Cardiac muscle cell (in vitro differentiated cells and primary cell): ENCODE measurements at regions not wholly inside any gene's neighbourhood (a gene's known extent, or its start where the extent isn't known, plus 50 kb on each side); places are given as distances from the start of the nearest gene placed in this dataset.

ENCODE experiments used
- DNase-seq, 2 donors: peaks; one replicate each; pipeline versions ENCODE4 v3.0.0 to v3.0.0-alpha.2; 2010 to 2017; ENCODE audit warnings: low read depth in 1 of 2, low spot score in 1 of 2
- H3K27ac ChIP-seq: fragments of 200-600 bp; sonication (generic); 2 replicates; pipeline ENCODE4 v1.5.1; 2016
- H3K27me3 ChIP-seq: fragments of 200-600 bp; sonication (generic); 2 replicates; pipeline ENCODE4 v1.6.0; 2016; ENCODE audit warnings: control low read depth
- H3K36me3 ChIP-seq: fragments of 200-600 bp; sonication (generic); 2 replicates; pipeline ENCODE4 v1.5.1; 2016; ENCODE audit warnings: control low read depth
- H3K4me1 ChIP-seq: fragments of 200-600 bp; sonication (generic); 2 replicates; pipeline ENCODE4 v1.8.1; 2017; ENCODE audit warnings: low read depth, mild to moderate bottlenecking, mixed run types
- H3K4me3 ChIP-seq: fragments of 200-600 bp; sonication (generic); 2 replicates; pipeline ENCODE4 v1.5.1; 2016; ENCODE audit warnings: mild to moderate bottlenecking
- H3K9me3 ChIP-seq: fragments of 200-600 bp; sonication (generic); 2 replicates; pipeline ENCODE4 v1.5.1; 2017; ENCODE audit warnings: low read depth, mild to moderate bottlenecking, control low read depth
- TF ChIP-seq, protein P1 (sequence below): IDR thresholded peaks from 2 replicates; pipeline ENCODE4 v1.5.1; 2012; ENCODE audit warnings: low read depth, mild to moderate bottlenecking, low read length

DNA sequence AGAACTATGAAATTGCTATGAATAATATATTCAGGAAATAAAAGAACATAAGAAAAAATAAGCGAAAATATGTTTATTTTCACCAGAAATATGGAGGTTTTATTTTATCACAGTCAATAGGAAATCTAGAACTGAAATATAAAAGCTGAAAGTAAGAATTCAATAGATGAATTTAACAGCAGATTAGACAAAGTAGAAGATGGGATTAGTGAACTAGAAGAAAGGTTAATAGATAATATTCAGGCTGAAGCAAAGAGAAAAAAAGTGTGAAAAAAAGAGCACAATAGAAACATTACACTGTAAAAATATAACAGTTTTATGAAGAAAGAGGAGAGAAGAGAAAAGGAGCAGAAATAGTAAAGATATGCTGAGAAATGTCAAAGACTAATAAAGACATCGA, 1152.1 kb downstream of the FAT4 start:
- TF ChIP-seq, protein P1, sequence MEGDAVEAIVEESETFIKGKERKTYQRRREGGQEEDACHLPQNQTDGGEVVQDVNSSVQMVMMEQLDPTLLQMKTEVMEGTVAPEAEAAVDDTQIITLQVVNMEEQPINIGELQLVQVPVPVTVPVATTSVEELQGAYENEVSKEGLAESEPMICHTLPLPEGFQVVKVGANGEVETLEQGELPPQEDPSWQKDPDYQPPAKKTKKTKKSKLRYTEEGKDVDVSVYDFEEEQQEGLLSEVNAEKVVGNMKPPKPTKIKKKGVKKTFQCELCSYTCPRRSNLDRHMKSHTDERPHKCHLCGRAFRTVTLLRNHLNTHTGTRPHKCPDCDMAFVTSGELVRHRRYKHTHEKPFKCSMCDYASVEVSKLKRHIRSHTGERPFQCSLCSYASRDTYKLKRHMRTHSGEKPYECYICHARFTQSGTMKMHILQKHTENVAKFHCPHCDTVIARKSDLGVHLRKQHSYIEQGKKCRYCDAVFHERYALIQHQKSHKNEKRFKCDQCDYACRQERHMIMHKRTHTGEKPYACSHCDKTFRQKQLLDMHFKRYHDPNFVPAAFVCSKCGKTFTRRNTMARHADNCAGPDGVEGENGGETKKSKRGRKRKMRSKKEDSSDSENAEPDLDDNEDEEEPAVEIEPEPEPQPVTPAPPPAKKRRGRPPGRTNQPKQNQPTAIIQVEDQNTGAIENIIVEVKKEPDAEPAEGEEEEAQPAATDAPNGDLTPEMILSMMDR: no peak
- H3K36me3 ChIP-seq: no peaks in the 10 kb centered on the region

DNA sequence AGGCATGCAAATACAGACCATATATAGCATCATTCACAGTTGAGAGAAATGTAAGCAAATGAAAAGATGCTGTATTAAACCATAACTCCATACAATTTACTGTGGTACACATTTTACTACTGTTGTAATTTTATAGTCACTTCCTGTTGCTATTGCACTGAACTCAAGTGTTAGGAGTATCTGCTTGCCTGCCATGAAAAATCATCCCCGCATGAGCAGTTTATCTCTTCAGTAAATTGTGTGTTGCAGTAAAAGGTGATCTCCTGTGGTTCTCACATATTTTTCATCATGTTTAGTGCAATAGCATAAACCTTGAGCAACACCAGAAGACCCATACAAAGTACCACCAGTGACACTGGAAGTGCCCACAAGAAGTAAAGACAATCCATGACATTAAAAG, 1153.4 kb downstream of the FAT4 start:
- Histone ChIP-seq H3K9me3 (no peaks in the 10 kb centered on the region), H3K36me3 (no peaks in the 10 kb centered on the region), H3K4me1 (no peaks in the 10 kb centered on the region), H3K27ac (no peak overlapping the region), H3K4me3 (no peak overlapping the region), H3K27me3 (no peaks in the 10 kb centered on the region)
- TF ChIP-seq, protein P1: no peak
- no peak for DNase-seq

More for the DNA sequence above, 1152.1 kb downstream of the FAT4 start:
- Histone ChIP-seq H3K4me1 (no peaks in the 10 kb centered on the region), H3K27me3 (no peaks in the 10 kb centered on the region), H3K27ac (no peak overlapping the region), H3K4me3 (no peak overlapping the region), H3K9me3 (no peaks in the 10 kb centered on the region)
- no peak for DNase-seq

DNA sequence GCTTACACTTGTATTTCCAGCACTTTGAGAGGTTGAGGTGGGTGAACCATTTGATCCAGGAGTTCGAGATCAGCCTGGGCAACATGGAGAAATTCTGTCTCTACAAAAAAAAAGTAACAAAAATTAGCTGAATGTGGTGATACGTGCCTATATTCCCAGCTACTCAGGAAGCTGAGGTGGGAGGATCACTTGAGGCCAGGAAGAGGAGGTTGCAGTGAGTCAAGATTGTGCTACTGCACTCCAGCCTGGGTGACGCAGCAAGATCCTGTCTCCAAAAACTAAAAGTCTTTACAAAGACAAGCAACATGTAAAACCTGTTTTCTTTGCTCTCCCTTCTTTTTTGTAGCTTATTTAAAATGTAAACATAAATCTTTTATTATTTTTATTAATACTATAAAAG, 1156.1 kb downstream of the FAT4 start:
- H3K9me3 ChIP-seq: no peaks in the 10 kb centered on the region
- H3K27ac ChIP-seq: no peak overlapping the region
- no peaks in the 10 kb centered on the region for H3K36me3 ChIP-seq
- no peaks in the 10 kb centered on the region for H3K27me3 ChIP-seq
- no peak overlapping the region for H3K4me3 ChIP-seq
- H3K4me1 ChIP-seq: no peaks in the 10 kb centered on the region
- peak in 1 of 2 donors; percentile 48 for DNase-seq
- TF ChIP-seq, protein P1: no peak

DNA sequence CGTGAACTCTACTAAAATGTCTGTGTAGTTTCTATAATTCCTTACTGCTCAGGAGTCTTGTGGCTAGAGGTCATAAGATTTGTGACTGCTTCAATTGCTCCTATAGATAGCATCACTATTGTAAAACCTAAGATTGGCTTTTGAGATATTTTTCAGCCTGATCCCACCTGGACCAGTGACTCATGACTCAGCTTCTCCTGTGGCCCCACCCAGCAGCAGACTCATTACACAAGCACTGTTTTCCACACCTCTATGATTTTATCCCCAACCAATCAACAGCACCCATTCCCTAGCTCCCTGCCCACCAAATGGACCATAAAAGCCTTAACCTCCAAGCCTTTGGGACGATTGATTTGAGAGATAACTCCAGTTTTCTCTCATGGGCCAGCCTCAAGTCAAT, 1157.0 kb upstream of the INTU start:
- DNase-seq: no peak
- H3K36me3 ChIP-seq: no peaks in the 10 kb centered on the region
- H3K27ac ChIP-seq: no peak overlapping the region
- H3K9me3 ChIP-seq: no peaks in the 10 kb centered on the region
- TF ChIP-seq, protein P1: no peak
- H3K4me1 ChIP-seq: no peaks in the 10 kb centered on the region
- H3K27me3 ChIP-seq: no peaks in the 10 kb centered on the region
- no peak overlapping the region for H3K4me3 ChIP-seq

DNA sequence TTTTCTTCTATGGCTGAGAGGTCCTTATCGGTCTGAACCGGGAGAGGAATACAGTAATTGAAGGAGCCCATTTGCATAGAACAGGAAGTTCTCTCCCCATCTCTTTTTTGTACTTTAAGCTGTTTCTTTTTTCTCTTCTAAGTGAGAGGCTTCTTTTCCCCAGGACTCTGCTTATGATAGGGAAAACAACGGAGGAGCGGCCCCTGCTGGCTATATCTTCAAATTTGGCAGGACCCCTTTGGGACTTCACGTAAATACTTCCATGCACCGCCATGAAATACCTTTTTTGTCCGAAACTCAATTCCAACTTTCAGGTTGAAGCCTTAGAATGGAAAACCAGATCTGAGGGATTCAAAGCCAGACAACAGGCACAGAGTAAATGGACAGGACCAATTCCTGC, 1153.0 kb upstream of the INTU start:
- DNase-seq: no peak
- Histone ChIP-seq H3K4me1 (no peaks in the 10 kb centered on the region), H3K36me3 (no peaks in the 10 kb centered on the region), H3K4me3 (no peak overlapping the region), H3K9me3 (no peaks in the 10 kb centered on the region), H3K27ac (no peak overlapping the region), H3K27me3 (no peaks in the 10 kb centered on the region)
- TF ChIP-seq, protein P1: no peak

DNA sequence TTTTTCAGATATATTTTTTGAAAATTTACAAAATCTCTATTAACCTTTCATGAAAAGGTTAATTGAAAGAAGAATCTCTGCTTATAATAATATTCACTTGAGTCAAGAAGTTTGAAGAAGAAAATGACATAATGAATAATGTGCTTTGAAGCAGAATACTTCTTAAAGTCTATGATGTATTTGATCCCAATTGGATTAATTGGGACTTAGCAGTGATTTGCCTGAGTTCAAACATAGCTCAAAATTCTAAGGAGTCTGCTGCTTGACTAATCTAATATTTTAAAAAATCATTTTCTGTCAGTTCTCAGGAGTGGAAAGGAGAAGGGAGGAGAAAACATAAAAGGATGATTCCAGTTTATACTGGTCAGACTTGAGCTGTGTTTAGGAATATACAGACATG, 1150.4 kb upstream of the INTU start:
- DNase-seq: no peak
- Histone ChIP-seq H3K4me1 (no peaks in the 10 kb centered on the region), H3K27ac (no peak overlapping the region), H3K4me3 (no peak overlapping the region), H3K9me3 (no peaks in the 10 kb centered on the region), H3K36me3 (no peaks in the 10 kb centered on the region), H3K27me3 (no peaks in the 10 kb centered on the region)
- TF ChIP-seq, protein P1: no peak
